Ishikawa (cell line): ENCODE measurements at regions not wholly inside any gene's neighbourhood (a gene's known extent, or its start where the extent isn't known, plus 50 kb on each side); places are given as distances from the start of the nearest gene placed in this dataset.

Experiments used
- REST ChIP-seq: IDR thresholded peaks from 2 replicates; pipeline ENCODE4 v1.6.1; 2012; ENCODE audit warnings: low read depth, mild to moderate bottlenecking
- TEAD4 ChIP-seq: IDR thresholded peaks from 2 replicates; pipeline ENCODE4 v1.6.1; 2012
- YY1 ChIP-seq: IDR thresholded peaks from 2 replicates; pipeline ENCODE4 v1.6.1; 2012; ENCODE audit warnings: low read depth

DNA sequence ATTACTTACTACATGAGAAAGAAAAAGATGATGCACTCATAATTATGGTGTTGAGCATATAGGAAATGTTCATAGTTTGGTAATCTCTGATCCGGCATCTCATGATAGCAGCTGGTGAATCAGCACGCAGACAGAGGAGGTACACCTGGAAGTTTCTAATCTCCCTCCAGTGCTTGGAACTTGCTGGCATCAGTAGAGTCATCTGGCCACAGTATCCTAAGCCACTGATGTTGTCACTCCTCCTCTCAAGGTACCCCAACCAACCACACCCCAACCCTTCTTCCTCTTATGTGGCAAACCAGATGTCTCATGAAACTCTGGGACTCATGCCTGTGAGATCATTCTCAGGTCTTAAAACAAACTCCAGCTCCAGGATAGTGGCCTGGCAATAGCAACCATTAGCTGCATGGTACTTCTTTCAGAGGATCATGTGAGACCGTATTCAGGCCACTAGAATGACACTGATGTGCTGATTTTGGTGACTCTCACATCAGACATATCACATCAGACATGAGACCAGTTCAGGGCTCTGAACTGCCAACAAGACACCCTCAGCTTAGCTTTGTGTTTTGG lies 143.0 kb downstream of the RASSF9 start:
- TF ChIP-seq REST (no peak), TEAD4 (no peak), YY1 (no peak)
